OCI-LY7 (cell line): ENCODE measurements at regions not wholly inside any gene's neighbourhood (a gene's known extent, or its start where the extent isn't known, plus 50 kb on each side); places are given as distances from the start of the nearest gene placed in this dataset.

Experiments used
- CTCF ChIP-seq: fragments of 200-600 bp; sonication (generic); conservative IDR thresholded peaks from 2 replicates; pipeline ENCODE4 v1.5.1; 2014; ENCODE audit warnings: mild to moderate bottlenecking, antibody characterized with exemption, low read length, moderate library complexity, mixed read lengths
- EZH2phosphoT487 ChIP-seq: fragments of 200-600 bp; sonication (generic); IDR thresholded peaks from 2 replicates; pipeline ENCODE4 v1.6.1; 2018; ENCODE audit warnings: low read depth, borderline replicate concordance, mild to moderate bottlenecking, mixed run types, antibody characterized with exemption, low read length, moderate library complexity, mixed read lengths

- no peak for TF ChIP-seq CTCF
- TF ChIP-seq EZH2phosphoT487 = no peak
These were observed 862.6 kb downstream of the USP25 start for GRCh38 chr21:16592381-16592780.
